Transverse colon (tissue), 3 donors: ENCODE measurements at regions not wholly inside any gene's neighbourhood (a gene's known extent, or its start where the extent isn't known, plus 50 kb on each side); places are given as distances from the start of the nearest gene placed in this dataset.

Experiments used
- POLR2A ChIP-seq: fragments of 450-650 bp; IDR thresholded peaks from one replicate; pipeline ENCODE4 v1.6.1; 2016; ENCODE audit warnings: antibody characterized with exemption, mild to moderate bottlenecking, moderate library complexity
- TF ChIP-seq, protein P1 (sequence below), 5 experiments: fragments of 200-600 bp in 3 of 5; fragments of 450-650 bp in 2 of 5; sonication (generic) in 3 of 5; IDR thresholded peaks; 1 replicate in 2 of 5; 2 replicates in 3 of 5; pipeline ENCODE4 v1.5.1; 2016 to 2017; ENCODE audit warnings: antibody characterized with exemption in 5 of 5, inconsistent platforms in 3 of 5, mild to moderate bottlenecking in 2 of 5, moderate library complexity in 1 of 5

DNA sequence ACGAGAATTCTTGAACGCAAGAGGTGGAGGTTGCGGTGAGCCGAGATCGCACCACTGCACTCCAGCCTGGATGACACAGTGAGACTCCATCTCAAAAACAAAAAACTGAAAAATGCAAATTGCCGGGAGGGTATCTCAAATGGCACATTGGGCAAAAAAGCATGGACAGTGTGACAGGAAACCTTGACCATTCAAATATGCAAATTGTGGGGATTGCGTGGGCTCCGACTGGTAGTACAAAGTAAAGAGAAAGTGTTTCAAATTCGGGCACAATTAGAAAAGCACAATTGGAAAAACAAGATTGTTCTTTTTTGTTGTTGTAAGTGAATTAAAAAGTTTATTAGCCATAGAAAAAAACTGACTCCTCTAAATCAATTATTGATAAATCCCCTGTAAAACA, 56.7 kb upstream of the NUP160 start:
- TF ChIP-seq, protein P1, sequence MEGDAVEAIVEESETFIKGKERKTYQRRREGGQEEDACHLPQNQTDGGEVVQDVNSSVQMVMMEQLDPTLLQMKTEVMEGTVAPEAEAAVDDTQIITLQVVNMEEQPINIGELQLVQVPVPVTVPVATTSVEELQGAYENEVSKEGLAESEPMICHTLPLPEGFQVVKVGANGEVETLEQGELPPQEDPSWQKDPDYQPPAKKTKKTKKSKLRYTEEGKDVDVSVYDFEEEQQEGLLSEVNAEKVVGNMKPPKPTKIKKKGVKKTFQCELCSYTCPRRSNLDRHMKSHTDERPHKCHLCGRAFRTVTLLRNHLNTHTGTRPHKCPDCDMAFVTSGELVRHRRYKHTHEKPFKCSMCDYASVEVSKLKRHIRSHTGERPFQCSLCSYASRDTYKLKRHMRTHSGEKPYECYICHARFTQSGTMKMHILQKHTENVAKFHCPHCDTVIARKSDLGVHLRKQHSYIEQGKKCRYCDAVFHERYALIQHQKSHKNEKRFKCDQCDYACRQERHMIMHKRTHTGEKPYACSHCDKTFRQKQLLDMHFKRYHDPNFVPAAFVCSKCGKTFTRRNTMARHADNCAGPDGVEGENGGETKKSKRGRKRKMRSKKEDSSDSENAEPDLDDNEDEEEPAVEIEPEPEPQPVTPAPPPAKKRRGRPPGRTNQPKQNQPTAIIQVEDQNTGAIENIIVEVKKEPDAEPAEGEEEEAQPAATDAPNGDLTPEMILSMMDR (IDR thresholded peaks at IDR 0.05), result no peak
- no peak for TF ChIP-seq POLR2A
